ENCODE measurements at regions not wholly inside any gene's neighbourhood (a gene's known extent, or its start where the extent isn't known, plus 50 kb on each side); places are given as distances from the start of the nearest gene placed in this dataset.

GRCh38 chr14:34238610-34239009 lies 223.4 kb downstream of the SPTSSA start:
- no peak for DNase-seq

GRCh38 chr14:34237677-34238076 lies 224.4 kb downstream of the SPTSSA start:
- DNase-seq, result peak; percentile 4

GRCh38 chr14:34237081-34237480 lies 225.0 kb downstream of the SPTSSA start:
- peak; percentile 51 for DNase-seq

- no peak for DNase-seq
Observed at GRCh38 chr14:34235643-34236300, 226.3 kb downstream of the SPTSSA start.

- DNase-seq, result no peak
Observed at GRCh38 chr14:34234258-34234657, 227.8 kb downstream of the SPTSSA start.

- no peak for DNase-seq
Observed at GRCh38 chr14:34233619-34234018, 228.4 kb downstream of the SPTSSA start.

- DNase-seq, result no peak
Observed at GRCh38 chr14:34232790-34233189, 229.2 kb downstream of the SPTSSA start.

- no peak for DNase-seq
Observed at GRCh38 chr14:34231626-34232025, 230.4 kb downstream of the SPTSSA start.

- no peak for DNase-seq
Observed at GRCh38 chr14:34229140-34229539, 232.9 kb downstream of the SPTSSA start.

GRCh38 chr14:34228650-34228976 lies 233.4 kb downstream of the SPTSSA start:
- DNase-seq, result no peak

GRCh38 chr14:34227834-34228649 lies 234.0 kb downstream of the SPTSSA start:
- peak; percentile 64 for DNase-seq

- DNase-seq, result no peak
Observed at GRCh38 chr14:34224221-34224620, 237.8 kb downstream of the SPTSSA start.

GRCh38 chr14:34223373-34224148 lies 238.5 kb downstream of the SPTSSA start:
- no peak for DNase-seq

GRCh38 chr14:34222867-34223266 lies 239.2 kb downstream of the SPTSSA start:
- DNase-seq, result no peak

GRCh38 chr14:34222122-34222521 lies 239.9 kb downstream of the SPTSSA start:
- DNase-seq, result no peak

GRCh38 chr14:34220921-34221320 lies 241.1 kb downstream of the SPTSSA start:
- no peak for DNase-seq

GRCh38 chr14:34220378-34220706 lies 241.7 kb downstream of the SPTSSA start:
- DNase-seq, result no peak

- DNase-seq, result no peak
Observed at GRCh38 chr14:34219661-34220377, 242.2 kb downstream of the SPTSSA start.

GRCh38 chr14:34218881-34219280 lies 243.2 kb downstream of the SPTSSA start:
- no peak for DNase-seq

- no peak for DNase-seq
Observed at GRCh38 chr14:34214961-34215360, 247.1 kb downstream of the SPTSSA start.

- DNase-seq, result no peak
Observed at GRCh38 chr14:34213332-34213731, 248.7 kb downstream of the SPTSSA start.

- no peak for DNase-seq
Observed at GRCh38 chr14:34212172-34212929, 249.7 kb downstream of the SPTSSA start.

- no peak for DNase-seq
Observed at GRCh38 chr14:34211732-34212131, 250.3 kb downstream of the SPTSSA start.
